OCI-LY3 (cell line): ENCODE measurements at regions not wholly inside any gene's neighbourhood (a gene's known extent, or its start where the extent isn't known, plus 50 kb on each side); places are given as distances from the start of the nearest gene placed in this dataset.

Experiments used
- EZH2phosphoT487 ChIP-seq: fragments of 200-600 bp; shearing (Covaris generic); IDR thresholded peaks from 2 replicates; pipeline ENCODE4 v1.6.1; 2018; ENCODE audit warnings: antibody characterized with exemption, mixed run types, low read depth
- TF ChIP-seq, protein P1 (sequence below): fragments of 200-600, 300-600 bp; sonication (generic); IDR thresholded peaks from 2 replicates; pipeline ENCODE4 v1.5.1; 2014; ENCODE audit warnings: antibody characterized with exemption, low read length, low read depth

GRCh38 chr6:140597181-140597580 lies 1222.7 kb upstream of the CITED2 start:
- TF ChIP-seq, protein P1, sequence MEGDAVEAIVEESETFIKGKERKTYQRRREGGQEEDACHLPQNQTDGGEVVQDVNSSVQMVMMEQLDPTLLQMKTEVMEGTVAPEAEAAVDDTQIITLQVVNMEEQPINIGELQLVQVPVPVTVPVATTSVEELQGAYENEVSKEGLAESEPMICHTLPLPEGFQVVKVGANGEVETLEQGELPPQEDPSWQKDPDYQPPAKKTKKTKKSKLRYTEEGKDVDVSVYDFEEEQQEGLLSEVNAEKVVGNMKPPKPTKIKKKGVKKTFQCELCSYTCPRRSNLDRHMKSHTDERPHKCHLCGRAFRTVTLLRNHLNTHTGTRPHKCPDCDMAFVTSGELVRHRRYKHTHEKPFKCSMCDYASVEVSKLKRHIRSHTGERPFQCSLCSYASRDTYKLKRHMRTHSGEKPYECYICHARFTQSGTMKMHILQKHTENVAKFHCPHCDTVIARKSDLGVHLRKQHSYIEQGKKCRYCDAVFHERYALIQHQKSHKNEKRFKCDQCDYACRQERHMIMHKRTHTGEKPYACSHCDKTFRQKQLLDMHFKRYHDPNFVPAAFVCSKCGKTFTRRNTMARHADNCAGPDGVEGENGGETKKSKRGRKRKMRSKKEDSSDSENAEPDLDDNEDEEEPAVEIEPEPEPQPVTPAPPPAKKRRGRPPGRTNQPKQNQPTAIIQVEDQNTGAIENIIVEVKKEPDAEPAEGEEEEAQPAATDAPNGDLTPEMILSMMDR: no peak
- TF ChIP-seq EZH2phosphoT487: no peak
